GM21737 (cell line): ENCODE measurements at regions not wholly inside any gene's neighbourhood (a gene's known extent, or its start where the extent isn't known, plus 50 kb on each side); places are given as distances from the start of the nearest gene placed in this dataset.
A peak's percentile ranks its signal among the peaks of the same experiment; 100 is the strongest.
"Not testable (repeated sequence)": the region's sequence is repeated elsewhere in the genome, so short reads cannot be mapped to it uniquely, and the experiment has no call there.

Experiments
- ATAC-seq: cut with Tn5 transposase; IDR thresholded peaks from one replicate; pipeline ENCODE4 v1.9.1; 2021; ENCODE audit warnings: mild to moderate bottlenecking, moderate library complexity; ENCODE audit not compliant: unreplicated experiment

DNA sequence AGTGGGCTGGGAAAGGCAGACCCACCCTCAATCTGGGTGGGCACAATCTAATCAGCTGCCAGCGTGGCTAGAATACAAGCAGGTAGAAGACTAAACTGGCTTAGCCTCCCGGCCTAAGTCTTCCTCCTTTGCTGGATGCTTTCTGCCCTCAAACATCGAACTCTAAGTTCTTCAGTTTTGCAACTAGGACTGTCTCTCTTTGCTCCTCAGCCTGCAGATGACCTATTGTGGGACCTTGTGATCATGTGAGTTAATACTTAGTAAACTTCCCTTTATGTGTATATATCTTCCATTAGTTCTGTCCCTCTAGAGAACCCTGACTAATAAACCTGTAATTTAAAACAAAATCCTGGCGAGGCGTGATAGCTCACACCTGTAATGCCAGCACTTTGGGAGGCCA, 51.8 kb upstream of the SLC39A8 start:
- not testable (repeated sequence) for ATAC-seq

DNA sequence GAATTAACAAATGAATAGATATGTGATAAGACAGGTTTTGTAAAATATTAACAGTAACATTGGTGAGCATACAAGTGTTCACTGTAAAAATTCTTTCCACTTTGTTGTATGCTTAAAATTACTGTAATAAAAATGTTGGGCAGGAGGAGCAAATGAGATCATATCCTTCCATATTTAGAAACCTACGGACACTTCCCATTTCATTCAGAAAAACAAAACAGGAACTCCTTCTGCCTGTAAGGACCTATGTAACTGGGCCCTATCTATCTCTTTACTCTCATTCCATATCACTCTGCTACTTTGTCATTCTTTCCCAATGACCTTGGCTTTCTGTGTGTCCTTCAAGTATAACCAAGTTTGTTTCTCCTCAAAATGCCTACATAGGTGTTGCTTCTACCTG, 53.7 kb upstream of the SLC39A8 start:
- no peak for ATAC-seq

DNA sequence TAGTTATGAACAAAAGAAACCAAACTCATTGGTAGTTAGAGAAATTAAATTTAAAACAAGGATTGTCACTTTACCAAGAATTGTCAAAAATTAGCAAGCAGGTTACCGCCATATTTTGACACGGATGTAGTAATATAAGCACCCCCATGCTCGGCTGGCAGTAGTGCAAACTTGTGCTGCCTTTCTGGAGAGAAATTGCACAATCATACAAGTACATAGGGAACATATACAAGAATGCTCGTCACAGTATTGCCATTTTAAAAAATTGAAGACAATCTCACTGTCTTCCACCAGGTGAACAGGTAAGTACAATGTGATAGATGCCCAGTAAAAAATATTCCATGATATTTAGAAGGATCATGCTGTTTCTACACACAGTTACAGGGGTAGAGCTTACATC, 55.6 kb upstream of the SLC39A8 start:
- no peak for ATAC-seq

DNA sequence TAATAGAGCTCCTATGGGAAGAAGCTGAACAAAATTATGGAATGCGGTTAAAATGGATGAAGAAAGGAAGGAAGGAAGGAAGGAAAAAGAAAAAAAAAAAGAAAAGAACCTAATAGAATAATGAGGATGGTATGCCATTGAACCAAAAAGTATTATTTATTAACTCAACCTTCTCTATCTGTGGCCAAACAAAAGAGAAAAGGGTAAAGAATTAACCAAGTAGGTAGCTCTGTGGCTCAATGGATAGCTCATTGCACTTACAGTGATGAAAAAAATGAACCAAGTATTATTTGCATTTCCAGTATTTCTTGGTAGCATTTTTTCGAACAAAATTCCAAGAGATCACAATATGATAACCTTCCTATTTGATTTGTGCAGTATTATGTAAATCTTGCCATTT, 56.9 kb upstream of the SLC39A8 start:
- ATAC-seq: no peak

DNA sequence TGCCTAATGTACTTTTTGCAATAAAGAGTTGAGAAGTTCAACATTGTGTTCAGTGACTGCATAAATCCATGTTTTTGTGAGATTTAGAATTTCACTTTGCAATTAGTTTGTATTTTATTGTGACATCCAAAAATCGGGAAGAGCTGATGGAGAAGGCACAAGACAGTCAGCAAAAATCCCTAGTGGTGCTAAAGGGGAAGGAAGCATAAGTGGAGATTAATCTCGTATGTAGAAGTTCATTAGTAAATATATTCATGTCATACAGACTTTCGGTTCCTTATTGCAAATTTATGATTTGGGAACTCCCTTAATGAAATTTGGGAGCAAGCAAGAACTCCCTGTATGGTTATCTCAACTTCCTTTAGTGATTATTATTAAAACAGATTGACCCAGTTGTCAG, 57.8 kb upstream of the SLC39A8 start:
- no peak for ATAC-seq

DNA sequence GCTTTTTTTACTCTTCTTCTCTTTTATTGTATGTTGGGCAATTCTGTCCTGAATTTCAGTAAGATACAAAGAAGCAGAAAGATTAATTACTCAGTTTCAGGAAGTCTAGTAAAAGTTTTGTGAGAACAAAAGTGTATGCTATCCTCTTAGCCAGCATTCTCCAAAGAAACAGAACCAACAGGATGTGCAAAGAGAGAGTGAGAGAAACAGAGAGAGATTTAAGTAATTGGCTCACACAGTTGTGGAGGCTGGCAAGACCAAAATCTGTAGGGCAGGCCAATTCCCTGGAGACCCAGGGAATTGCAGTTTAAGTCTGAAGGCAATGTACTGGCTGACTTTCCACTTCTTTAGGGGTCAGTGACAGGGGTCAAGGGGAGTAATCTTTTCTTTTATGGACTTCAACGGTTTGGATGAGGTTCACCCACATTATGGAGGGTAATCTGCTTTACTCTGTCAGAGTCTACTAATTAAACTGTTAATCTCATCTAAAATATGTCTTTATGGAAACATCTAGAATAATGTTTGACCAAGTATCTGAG, 59.2 kb upstream of the SLC39A8 start:
- no peak for ATAC-seq

DNA sequence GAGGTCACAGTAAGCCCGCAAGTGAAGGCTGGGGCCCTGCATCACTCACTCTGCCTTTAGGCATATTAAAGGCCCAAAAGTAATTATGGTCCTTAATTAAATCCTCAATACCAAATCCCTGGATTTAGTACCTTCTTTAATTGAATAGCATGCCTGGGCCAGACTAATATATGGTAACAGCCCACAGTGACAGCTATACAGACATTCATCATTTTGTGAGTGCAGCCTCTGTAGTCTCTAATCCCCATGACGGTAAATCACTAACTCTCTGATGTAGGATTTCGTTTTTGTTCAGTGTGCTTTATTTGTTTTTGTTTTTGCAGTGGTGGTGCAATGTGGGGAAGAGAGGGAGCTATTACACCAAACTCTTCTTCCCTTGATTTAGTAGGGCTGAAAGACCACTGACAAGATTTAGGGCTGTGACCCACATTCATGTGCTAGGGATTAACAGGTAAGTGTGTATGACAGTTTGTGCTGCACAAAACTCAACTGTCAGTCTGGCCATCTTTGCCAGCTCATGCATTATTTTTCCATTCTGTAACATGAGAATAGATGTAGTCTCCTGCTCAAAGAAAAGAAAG, 60.6 kb upstream of the SLC39A8 start:
- no peak for ATAC-seq

DNA sequence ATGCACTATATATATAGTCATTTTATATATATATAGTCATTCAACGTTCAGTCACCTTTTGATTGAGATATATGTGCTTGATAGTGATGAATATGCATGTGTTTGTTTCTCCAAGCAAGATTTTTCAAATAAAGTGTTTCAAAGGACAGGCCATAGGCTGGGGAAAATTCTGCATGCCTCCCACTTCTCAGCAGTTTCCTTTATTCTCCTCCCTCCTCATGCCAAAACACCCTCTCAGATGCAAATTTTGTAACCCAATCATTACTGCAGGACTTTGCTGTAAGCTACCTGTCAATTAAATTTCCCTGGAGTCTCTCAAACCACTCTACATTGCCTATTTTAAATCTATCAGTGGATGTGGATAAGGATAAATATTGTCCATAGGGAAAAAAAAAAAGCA, 65.6 kb upstream of the SLC39A8 start:
- ATAC-seq: not testable (repeated sequence)

DNA sequence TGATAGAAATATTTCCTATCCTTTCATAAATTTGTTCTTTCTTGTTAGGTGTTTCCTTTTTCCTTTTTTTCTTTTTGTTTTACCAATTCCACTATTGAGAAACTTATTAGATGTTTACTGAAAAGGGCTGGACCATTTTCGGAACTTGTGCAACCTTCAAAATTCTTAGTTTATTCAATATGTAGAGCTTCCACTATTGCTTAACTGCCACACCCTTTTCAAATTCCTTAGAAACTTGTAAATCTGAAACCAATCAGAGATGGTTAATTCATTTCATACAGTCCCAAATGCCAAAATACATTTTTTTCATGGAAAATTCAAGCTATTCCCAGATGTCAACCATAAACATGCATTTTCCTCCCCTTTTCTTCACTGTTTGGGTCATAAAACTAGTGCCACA, 66.1 kb upstream of the SLC39A8 start:
- no peak for ATAC-seq

DNA sequence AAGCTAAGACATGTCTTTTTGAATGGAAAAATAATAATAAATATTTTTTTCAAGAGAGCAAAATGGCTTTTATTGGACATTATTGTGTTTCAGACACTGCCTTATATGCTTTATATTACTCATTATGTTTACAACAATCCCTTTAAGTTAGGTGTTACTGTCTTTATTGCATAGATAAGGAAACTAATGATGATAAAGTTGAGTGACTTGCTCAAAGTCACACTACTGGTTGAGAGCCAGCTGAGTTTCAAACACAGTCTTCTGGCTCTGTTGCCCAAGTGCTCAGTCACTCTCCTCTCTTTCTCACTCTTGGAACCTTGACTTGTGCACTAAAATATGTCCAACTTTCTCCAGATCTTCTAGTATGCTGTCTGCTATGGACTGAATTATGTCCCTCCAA, 71.5 kb upstream of the SLC39A8 start:
- ATAC-seq: no peak

DNA sequence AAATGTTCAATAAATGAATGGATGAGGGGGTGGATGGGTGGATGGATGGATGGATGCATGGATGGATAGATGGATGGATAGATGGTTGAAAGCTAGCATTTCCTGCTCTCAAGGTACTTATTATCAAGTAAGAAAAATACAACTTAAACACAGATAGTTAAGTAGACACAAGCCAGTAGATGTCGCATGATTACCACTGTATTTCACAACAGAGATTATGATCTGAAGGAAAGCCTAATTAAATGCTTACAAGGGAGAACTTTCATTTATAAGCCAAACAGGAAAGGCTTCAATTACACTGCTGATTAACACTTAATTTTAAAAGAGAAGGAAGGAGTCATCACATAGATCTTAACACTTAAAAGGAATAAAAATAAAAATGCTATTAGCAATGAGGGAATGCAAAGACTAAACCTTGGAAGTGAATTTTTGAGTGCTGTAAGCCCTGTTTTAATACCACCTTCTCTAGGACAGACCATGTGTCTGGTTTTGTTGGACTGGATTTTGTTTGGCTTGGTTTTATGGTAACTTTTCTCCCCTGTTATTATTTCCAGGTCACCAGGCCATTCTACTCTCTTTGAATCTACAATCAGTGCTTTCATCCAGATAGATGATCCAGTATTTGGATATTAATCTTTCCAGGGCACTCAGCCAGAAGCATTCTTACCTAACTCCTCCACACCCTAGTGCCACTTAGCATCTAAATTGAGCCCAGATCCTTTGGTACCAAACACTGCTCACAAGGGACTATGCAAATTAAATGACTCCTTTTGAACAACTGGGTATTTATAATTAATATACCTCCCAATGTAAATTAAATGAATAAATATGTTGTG, 75.5 kb upstream of the SLC39A8 start:
- no peak for ATAC-seq

DNA sequence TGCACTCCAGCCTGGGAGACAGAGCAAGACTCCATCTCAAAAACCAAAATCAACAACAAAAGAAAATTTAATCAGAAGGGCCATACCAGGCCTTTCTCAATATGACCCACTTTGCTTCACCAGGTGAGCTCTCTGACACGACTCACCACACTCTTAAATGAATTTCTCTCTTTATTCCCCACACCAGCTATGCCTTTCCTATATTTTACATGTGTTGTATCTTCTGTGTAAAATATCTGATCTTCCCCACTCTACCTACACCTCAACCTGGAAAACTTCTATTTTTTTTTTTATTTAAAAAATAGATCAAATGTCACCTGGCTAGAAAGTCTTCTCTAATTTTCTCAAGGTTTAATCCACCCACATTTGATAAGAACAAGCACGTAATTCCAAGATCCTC, 77.6 kb upstream of the SLC39A8 start:
- ATAC-seq: no peak

DNA sequence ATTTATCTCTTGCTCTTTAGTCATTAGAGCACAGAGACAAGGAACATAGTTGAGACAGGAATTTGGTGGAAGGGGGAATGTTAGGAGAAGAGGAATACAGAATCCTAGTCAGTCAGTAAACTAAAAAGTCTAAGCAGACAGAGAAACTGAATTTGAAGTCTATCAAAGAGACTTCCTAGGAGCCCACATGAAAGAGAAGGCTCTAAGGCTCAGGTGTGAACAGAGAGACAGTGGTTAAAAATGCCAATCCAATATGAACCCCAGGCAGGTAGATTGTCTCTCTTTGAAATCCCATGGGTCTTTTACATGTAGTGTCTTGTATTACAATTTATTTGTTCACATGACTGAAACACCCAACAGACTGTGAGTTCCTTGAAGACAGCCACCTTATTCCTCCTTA, 77.8 kb upstream of the NFKB1 start:
- ATAC-seq: no peak

DNA sequence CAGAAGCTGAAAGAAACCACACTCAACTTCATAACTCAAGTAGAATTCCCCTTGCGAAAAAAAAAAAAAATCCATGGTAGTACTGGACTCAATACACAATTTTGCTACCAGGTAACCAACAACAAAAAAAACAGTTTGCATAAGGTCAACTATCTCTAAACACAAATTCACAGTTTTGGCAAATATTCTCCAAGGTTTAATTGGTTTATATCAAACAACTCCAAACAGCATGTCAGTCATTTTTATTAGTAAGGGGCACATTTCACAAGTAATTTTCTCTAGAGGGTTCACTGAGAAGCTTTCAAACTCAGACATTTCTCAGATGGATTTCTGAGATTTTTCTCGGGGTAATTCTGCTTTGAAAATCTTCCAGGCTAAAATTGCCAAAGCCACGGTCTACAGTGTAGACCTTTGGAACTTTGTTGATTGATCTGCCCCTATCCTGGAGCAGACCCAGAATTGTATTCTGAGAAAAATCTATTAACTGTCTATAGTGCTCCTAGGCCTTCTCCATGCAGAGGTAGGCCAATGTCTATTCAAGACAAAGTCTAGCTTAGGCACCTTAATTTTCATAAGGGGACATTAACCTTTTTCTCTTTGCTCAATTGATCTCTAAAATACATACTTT, 73.7 kb upstream of the NFKB1 start:
- ATAC-seq: no peak

DNA sequence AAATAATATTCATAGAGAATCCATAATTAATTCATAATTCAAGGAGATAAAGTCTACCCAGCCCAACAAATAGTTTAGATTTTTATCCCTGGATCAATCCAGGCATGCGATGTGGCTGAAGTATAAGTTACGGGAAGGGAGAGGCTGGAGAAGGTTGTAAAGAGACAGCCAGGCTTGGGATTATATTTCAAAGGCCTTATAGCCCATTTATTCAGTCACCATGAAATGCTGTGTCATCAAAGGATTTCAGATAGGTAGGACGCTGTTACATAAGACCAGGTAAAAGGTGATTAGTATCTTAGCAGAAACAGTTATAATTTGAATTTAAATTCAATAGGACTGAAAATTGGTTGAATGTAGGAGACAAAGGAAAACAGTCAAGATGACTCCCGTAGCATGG, 73.0 kb upstream of the NFKB1 start:
- ATAC-seq: no peak

DNA sequence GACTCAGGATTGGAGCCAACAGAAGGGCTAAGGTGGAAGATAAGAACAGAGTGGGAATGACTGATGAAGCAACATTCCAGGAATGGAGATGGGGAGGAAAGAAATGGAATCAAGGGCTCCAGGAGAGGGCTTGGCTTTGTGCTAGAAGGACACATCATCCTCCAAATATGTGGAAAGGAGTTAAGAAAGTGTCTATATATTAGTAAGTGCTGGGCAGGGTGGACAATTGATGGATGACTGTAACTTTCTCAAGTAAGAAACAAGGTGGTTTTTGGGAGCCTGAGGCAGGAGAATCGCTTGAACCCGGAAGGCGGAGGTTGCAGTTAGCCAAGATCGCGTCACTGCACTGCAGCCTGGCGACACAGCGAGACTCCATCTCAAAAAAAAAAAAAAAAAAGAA, 71.6 kb upstream of the NFKB1 start:
- no peak for ATAC-seq

DNA sequence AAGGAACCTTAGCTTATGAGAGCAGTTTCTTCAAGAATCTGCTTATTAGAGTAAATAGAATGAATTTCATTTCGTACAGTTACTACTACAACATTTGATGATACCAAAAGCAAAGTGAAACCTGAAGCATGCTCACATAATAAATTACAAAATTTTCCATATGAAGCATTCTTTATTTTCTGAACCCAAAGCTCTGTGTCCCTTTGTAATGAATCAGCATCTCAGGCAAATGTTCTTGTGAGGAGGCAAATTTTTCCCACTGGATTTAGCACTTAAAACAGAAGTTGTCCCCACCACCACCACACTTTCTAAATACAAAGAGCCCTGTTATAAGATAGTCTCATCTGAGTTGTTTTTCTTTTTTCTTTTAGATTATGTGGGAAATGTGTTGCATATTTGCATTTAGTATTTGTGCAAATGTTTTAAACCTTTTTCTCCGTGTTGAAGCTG, 70.7 kb upstream of the NFKB1 start:
- ATAC-seq: no peak

DNA sequence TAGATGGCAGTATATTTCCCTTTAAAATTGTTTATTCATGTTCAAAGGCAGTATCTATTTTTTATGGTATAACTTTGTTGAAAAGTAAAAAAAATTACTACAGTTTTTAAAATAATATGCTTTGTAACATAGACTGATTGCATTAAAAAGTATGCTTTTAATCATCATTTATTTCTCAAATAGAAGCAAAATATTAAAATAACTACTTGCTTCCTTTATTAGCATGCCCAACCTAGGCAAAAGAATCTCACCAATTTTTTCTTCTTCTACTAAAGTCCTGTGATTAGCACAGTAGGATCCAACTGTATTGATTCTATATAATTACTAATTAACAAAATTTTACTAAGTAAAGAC, 69.6 kb upstream of the NFKB1 start:
- peak; percentile 12 for ATAC-seq

DNA sequence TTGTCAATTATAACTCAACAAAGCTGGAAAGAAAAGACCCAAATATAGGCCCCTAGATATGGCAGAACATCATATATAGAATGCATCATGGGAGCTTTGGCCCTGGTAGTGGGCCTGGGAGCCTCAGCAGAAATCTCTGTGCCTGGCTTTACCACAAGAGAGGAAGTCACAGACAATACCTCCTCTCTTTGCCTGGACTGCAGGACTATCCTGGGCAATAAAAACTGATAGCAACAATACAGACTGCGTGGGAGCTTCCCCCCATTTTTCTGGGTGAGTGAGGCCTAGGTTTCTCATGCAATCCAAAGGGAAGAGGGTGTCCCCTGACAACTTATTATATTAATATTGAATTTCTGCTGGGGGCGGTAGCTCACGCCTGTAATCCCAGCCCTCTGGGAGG, 64.0 kb upstream of the NFKB1 start:
- ATAC-seq: no peak

DNA sequence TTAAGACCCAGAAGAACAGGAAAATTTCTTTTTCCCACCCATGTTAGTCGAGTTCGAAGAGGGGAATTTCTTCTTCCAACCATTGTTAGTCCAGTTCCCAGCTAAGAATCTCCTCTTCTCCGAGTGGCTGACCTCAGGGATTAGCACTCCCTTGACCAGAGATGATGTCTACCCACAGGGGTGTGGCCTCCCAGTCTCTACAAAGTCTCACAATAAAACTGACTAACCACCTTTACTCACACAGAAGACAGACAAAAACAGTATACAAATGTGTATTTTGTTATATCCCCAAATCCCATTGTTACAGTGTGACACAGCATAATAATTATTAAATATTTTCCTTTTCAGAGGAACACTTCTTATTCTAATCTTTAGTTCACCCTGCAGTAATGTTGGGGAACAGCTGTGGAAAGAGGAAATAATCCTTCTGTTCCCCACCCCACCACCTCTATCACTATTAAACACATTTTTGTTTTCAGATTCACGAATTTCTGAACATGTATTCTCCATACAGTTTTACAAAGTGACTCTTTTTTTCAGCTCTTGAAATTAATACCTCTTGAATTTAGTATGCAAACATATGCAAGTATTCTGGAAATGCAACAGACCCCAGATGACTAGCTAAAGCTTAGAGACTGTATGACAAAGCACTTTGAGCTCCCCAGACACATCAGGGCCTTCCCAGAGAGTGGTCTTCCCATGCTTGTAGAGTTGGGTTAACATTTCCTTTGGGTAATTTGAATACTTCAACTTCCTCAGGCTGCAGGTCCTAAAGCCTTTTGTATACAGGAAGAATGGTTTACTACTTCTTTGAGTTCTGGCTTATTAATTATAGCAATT, 62.5 kb upstream of the NFKB1 start:
- no peak for ATAC-seq

DNA sequence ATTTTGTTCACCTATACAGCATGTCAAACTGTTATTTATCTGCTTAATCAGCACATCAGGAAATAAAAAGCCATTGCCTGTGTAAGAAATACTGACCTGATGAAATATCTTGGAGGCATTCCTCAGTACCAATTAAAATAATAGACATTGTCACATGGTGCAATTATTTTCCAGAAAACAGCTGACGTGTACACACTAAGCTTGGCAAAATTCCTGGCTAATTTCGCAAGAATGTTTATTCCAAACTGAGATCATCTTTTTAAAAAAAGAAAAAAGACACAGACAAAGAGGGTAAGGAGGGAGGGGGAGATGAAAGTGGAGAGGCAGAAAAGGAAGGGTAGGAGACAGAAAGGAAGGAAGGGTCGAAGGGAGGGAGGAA, 61.9 kb upstream of the NFKB1 start:
- ATAC-seq: no peak
